GM21825 (cell line): ENCODE measurements at regions not wholly inside any gene's neighbourhood (a gene's known extent, or its start where the extent isn't known, plus 50 kb on each side); places are given as distances from the start of the nearest gene placed in this dataset.

Source experiments
- ATAC-seq: cut with Tn5 transposase; IDR thresholded peaks from one replicate; pipeline ENCODE4 v1.9.1; 2021; ENCODE audit warnings: mild to moderate bottlenecking, moderate library complexity; ENCODE audit not compliant: unreplicated experiment

DNA sequence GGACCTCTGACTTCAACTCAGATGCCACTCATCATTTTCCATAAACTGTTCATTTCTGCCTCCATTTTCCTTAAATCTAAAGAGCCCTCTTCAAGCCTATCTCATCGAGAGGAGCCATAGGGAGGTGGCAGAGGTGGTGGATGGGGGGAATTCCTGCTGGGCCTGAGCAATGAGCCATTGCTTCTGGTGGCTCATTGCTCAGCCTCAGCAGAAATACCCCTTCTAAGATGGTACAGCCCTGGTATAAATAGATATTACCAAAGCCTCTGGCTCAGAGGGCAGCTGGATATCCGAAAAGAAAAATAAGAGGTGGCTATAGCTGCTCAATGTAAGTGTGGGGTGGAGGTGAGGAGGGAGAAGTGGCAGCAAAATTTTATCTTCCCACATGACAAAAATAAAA, 313.5 kb downstream of the CAAP1 start:
- no peak for ATAC-seq

DNA sequence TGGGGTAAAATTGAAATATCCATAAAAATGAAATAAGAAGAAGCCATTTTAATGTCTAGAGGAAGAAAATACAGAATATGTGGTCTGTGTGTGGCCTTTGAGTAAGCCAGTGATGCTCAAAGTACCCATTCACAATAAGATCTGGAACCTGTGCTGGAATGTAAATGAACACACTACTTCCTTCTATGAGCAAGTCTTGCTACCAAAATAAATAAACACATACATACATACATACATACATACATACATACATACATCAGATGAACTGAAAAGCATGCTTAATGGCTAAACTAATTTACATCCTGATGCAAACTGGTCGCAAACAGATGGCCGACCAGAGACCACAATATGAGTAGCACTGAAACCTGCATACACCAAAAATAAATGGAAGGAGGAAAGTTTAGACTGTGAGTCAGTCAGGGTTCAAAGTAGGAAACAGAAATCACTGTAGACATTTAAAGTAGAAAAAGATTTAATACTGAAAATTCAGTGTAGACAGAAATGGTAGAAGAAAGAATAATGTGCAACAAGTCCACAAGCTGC, 317.6 kb downstream of the CAAP1 start:
- ATAC-seq = no peak

DNA sequence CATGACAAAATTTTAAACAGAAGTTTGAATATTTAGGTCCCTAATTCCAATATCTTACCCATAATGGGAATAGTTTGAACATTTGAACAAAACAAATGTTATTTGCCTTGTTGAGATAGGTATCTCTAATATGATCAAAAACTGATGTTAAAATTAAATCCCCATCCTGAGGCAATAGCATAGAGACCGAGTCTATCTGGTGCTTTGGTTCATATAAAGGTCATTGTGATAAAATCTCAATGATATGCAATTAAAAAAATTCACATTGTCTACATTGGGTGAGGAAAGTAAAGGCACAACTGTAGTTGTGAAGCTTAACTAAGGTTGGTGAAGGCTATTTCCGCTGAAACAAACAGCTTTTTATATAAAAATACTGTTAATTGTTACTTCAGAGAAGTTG, 318.3 kb downstream of the CAAP1 start:
- ATAC-seq = no peak

DNA sequence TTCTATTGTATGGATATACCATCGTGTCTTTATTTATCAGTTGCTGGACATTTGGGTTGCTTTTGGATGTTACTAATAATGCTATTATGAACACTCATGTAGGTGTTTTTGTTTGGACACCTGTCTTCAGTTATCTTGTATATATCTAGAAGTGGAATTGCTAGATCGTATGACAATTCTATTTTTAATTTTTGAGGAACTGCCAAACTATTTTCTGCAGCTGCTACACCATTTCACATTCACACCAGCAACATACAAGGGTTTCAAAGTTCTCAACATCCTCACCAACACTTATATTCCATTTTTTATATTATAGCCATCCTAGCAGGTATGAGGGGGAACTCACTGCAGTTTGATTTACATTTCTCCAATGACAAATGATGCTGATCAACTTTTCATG, 324.6 kb downstream of the CAAP1 start:
- no peak for ATAC-seq

DNA sequence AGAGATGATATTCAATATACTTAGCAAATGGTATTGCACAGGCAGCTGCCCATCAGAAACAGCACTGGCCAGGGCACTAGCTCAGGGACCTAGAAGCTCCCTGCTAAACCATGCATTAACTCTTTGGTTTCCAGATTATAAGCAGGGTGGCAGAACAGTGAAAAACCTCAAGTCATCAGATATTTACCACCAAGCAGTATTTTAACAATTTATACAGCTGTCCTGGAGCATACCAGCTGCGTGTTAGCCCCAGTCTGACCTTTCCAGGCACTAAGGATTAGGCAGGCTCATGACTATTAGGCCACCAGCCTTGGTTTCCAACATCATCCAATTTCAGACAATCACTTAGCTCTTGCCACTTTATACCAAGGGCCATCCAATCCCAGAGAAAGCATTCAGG, 326.5 kb downstream of the CAAP1 start:
- no peak for ATAC-seq

DNA sequence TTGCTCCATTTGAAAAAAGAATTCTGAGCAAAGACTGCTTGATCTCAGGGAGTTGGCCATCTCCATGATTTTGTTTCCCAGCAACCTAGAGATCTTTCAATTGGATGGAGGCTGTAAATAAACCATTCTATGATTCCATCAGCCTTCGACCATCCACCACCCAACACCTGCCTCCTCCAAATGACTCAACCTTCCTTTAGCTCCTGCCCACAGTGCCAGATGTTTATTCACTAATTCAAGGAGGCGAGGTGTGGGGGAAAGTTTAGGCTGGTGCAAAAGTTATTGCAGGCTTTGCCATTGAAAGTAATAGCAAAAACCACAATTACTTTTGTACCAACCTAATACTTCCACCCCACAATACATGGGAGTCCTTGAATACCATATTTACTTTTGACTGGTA, 327.5 kb downstream of the CAAP1 start:
- no peak for ATAC-seq

DNA sequence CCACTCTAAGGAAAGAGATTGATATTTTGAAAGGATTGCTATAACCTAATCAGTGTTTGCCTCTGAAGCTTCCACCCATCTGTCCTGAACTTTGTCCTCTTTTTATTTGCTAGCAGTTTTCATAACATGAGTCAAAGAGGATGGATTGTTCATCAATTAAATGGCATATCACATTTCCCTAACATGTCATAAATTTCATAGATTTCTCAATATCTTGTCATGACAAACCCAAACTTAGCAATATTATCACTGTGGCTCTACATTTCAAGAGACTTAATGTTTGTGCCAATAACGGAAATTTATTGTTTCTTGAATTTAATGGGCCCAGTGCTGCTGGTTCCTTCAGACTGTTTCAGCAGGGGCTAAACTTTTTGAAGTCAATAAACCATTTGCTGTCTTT, 330.3 kb downstream of the CAAP1 start:
- no peak for ATAC-seq

DNA sequence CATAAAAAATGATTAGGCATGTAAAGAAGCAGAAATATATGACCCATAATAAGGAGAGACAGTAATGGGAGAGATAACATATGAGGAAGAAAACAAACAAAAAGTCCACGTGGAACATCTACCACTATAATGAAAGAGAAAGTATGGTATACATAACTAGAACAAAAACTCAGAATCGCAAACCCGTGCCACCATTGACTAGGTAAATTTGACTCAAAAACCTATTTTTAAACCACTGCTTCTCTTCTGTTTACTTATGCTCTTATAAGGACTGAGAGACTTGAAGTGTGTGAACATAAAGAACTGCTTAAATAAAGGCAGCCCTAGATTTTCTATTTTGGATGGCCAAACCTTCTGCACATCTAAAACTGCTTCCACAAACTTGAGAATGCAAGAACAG, 330.7 kb downstream of the CAAP1 start:
- ATAC-seq = no peak

DNA sequence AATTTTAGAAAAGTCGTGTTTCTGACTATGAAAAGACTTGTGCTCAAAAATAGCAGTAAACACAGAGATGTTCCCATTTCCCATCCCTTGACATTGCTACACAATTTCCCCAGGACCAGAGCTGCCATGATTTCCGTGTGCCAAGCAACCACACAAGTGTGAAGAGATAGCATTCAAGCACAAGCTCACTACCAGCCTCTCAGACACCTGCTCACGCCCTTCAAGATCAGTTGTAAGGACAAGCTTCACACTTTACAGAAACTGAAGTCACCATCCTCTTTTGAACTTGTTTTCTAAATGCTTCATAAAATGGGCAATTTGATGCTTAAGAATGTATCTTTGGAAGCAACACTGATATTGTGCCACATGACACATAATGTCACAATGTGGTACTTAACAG, 333.1 kb downstream of the CAAP1 start:
- no peak for ATAC-seq

DNA sequence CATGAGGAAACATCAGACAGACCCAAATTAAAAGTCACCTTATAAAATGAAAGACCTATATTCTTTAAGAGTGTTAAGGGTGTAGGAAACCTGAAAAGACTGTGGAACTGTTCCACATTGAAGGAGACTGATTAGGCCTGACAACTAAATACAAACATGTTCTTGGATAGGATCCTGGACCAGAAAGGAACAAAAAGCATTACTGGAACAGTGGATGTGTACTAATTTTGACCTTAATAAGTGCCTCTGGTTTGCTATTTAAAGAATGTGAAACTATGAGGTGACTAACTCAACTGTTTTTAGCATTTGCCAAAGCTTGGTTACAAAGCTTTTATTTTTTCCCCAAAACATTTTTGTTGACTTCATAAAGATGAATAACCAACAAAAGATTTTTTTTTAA, 340.6 kb downstream of the CAAP1 start:
- ATAC-seq = no peak

DNA sequence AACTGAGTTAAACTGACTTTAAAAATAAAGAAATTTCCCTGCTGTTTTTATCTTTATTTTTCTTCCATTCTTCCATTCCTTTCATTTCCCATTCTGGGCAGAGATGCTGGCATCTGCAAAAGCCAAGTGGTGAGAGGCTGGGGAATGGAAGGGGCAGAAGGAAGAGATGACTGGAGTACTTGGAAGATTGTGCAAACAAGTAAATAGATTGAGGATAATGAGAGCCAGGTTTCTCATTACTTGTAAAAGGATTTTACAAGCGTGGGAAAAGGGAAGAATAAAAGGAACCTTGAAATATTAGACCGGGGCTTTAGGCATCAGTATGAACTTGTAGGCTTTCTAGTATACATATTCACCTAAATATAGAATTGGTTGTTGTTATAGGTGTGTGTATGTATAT, 341.2 kb downstream of the CAAP1 start:
- no peak for ATAC-seq

DNA sequence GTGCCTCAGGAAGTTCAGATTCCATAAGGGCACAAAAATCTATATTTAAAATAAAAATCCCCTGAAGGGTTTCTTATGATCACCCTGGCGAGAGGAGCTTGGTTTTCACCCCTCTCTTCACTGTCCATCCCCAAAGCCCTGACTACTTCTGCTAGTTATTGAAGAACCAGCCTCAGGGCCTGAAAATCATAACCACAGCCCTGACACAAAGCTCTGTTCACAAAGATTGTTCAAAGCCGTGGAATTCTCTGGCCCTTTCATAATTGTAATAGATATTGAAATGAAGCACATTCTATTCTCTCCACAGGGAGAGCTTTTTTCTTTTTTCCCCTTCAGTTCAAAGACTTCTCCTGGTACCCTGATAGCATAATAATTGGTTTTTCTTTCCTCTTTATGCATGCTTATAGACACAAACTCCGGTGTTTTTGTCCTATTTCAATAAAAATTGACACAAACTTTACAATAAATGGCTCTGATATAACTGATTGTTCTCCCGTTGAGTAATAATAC, 343.8 kb downstream of the CAAP1 start:
- ATAC-seq = no peak

DNA sequence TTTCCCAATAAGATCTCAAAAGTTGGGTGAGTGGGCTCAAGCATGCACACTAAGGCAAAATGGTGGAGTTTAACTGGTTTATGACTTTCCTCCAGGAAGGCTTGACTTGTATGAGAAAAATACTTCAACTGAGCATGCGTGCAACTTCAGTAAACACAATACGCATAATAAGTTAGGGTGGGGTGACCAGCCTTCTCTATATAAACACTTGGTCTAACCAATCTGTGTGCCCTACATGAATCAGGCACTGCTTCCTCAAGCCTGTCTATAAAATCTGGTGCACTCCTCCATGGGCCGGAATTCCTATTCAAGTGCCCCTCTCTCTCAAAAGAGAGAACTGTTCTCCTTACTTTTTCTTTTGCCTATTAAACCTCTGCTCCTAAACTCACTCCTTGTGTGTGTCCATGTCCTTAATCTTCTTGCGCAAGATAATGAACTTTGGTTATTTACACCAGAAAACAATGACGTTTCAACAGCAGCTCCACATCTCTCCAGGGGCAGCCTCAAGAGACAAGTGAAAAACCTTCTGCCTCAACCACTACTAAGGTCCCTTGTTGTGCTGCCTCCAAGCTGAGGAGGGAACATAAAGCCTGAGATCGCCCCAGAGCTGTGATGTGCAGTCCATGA, 352.6 kb downstream of the CAAP1 start:
- no peak for ATAC-seq

DNA sequence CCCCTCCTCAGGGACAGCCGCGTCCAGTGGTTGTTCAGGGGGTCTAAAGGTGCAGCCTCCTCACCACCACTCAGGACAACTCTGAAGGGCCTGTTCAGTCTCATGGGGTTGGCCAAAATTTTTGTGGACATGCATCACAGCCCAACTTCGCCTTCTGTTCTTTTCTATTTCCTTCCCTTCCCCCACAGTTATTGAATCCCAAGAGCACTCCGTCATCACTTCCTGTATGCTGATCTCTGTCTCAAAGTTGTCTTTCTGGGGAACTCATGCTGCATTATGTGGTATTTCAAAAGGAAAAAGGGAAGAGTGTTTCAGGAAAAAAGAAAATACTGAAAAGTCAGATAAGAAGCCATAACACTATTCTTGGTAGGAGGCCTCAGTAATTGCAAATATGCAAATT, 355.4 kb downstream of the CAAP1 start:
- no peak for ATAC-seq

DNA sequence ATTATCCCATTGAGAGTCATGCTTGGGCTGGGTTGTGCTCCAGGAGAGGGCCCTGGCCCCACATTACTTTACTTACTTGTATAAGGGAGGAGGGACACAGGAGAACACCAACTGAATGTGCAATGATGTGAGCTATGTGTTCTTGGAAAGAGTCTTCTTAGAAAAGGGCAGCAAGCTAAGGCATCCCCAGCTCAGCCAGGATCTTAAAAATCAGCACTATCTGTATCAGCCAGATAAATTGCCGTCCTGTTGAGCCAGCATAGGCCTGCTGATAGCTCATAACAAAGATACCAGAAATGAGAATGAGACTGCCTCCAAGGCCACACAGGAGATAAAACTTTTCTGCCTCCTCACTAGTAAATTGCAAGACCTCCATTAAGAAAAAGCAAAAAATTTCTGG, 357.5 kb downstream of the CAAP1 start:
- ATAC-seq = no peak

DNA sequence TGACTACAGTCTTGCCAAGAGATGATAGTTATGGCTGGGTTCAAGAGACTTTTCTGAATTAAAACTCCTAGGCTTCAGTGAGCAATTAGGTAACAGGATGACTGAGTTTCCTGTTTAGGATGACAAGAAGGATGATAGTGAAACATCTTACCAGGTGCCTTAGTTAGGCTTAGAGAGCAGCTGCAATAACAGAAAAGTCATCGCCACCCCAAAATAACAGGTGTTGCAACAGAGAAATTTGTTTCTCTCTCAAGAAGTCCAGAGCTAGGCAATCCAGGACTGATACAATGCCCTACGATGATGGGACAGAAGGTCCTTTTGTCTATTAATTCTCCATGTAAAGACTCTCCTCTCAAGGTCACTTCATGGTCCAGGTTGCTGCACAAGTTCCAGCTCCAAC, 361.8 kb downstream of the CAAP1 start:
- ATAC-seq = no peak

DNA sequence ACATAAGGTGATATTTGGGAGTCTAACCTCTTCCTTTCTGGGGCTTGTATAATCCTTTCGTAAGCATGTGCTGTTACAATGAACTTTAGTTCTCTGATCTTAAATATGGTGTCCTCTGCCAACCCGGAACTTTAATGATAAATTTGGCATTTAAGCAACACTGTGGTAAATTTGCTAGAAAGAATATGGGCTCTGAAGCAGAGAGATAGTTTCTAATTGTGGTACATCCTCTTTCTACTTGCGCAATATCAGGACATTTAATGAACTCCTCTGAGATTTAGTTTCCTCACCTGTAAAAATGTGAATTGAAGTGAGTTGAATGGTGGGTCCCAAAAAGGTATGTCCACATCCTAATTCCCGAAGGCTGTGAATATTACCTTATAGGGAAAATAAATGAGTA, 364.7 kb downstream of the CAAP1 start:
- ATAC-seq = no peak

DNA sequence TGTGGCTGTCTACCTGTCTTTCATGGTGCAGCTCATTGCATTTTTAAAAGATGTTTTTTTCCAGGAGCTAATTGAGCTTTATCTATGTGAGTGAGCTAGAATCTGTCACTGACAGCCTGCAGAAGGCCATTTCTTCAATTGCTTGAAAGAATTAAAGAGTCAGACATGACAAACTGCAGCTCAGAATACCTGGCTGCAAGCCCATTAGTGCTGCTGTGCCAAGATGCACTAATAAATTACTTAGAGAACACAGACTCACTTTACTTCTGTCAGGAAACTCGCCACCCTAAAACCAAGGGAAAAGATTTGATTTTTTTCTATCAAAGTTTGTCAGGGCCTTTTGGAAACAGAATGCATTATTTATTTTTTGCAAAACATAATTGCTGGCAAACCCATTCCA, 368.3 kb downstream of the CAAP1 start:
- no peak for ATAC-seq

DNA sequence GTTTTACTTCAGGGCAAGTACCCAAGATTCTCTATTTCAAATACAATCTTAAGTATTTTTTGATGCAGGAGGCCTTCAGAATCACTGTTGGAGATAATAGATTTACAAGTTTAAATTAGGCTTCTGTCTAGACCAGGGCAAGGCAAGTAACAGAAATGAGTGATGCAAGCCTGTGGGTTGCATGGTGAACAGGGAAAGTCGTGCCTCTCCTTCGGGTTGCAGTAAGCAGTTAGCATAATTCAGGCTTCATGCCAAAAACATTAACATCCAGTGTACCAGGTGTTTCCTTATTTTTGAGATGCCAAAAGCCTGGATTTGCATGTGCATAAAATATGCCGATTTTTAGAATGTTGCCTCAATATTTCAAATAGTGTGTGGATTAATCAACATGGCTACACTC, 369.0 kb downstream of the CAAP1 start:
- ATAC-seq = no peak

DNA sequence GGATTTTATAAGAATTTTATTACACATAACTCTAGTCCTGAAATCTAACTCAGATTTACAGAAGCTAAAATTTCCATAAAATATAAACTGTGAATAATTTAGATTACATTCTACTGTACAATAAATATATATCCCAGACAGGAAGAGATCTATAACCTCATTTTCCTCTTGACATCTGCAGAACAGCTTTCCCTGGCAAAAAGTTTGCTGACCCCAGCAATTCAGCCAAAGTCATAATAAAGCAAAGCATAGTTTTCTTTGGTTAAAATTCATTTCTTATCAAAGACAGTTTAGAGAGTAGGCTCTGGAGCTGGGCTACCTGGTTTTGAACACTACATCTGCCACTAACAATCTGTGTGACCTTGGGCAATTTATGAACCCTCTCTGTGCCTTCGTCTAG, 372.5 kb downstream of the CAAP1 start:
- no peak for ATAC-seq

DNA sequence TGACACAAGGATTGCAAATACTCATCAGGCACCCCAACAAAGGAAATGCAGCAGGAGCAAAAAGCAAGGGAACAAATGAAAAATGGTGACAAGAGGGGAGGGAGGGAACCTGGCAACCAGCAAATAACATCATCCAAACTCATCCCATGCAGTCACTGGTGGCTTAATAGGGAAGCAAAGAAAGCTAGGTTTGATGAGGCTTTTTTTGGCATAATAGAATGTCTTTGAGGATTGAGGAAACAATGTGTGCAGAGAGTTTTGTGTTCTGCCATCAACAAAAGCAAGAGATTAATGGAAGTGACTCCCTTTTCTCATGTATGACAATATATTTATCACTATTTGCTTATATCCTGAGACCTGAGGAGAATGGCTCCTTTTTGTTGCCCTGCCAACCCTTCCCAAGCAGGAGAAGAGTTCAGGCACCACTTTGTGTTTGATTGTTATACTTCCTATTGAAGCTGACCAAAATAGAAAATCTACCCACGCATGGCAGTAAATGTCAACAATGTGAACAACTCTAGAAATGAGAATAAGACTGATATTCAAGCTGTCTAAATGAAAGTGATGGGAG, 375.7 kb downstream of the CAAP1 start:
- ATAC-seq = no peak

DNA sequence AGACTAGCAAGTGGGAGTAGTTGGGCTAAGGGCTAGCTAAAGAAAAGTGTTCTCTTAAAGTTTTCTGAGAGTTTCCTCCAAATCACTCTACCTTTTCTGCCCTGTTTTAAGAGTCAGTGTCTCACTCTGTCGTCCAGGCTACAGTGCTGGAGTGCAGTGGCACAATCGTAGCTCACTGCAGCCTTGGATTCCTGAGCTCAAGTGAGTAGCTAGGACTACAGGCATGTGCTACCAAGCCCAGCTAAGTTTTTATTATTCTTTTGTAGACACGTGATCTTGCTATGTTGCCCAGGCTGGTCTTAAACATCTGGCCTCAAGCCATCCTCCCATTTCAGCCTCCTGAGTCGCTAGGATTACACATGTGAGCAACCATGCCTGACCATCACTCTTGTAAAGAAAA, 378.9 kb downstream of the CAAP1 start:
- no peak for ATAC-seq

DNA sequence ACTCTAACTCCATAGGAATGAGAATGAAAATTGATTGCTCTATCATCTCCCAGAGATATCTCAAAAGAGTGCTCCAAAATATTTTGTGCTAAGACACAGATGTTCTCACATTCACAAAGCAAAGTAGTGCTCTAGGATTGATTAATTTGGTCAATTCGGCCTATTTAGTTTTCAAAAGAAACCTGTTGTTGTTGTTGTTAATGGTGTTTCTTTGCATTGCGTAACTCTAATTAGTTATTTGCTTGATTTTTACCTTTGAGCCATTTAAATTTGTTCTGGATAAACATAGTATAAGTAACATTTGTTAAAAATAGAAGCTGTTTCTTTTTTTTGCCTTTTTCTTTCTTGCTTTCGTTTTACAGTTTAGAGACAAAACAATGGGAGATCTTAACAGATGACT, 382.5 kb downstream of the CAAP1 start:
- no peak for ATAC-seq
